Stimulated activated CD4-positive, alpha-beta T cell treated with anti-CD3 and anti-CD28 coated beads, Interleukin-12 subunit alpha, Interleukin-12 subunit beta, amount 100 ng/mL, for 48 hours (primary cell): ENCODE measurements at regions not wholly inside any gene's neighbourhood (a gene's known extent, or its start where the extent isn't known, plus 50 kb on each side); places are given as distances from the start of the nearest gene placed in this dataset.
"Not testable (repeated sequence)": the region's sequence is repeated elsewhere in the genome, so short reads cannot be mapped to it uniquely, and the experiment has no call there.

Experiments used
- DNase-seq, 3 donors: peaks; one replicate each; pipeline ENCODE4 v3.0.0-alpha.2; 2020; ENCODE audit warnings: low read depth in 2 of 3, low spot score in 1 of 3

- no peak for DNase-seq
Measured at GRCh38 chr2:122266636-122267035, 511.2 kb downstream of the TSN start.

- DNase-seq: no peak
Measured at GRCh38 chr2:122267947-122268346, 512.5 kb downstream of the TSN start.

- no peak for DNase-seq
Measured at GRCh38 chr2:122273785-122274419, 518.5 kb downstream of the TSN start.

GRCh38 chr2:122277956-122278355 is 522.5 kb downstream of the TSN start:
- DNase-seq: no peak

GRCh38 chr2:122300758-122301157 is 545.3 kb downstream of the TSN start:
- DNase-seq: no peak

GRCh38 chr2:122307763-122308162 is 552.3 kb downstream of the TSN start:
- DNase-seq: no peak

- no peak for DNase-seq
Measured at GRCh38 chr2:122315306-122315705, 559.9 kb downstream of the TSN start.

GRCh38 chr2:122319539-122320132 is 564.2 kb downstream of the TSN start:
- DNase-seq: no peak

- no peak for DNase-seq
Measured at GRCh38 chr2:122322815-122323214, 567.4 kb downstream of the TSN start.

GRCh38 chr2:122323927-122324326 is 568.5 kb downstream of the TSN start:
- DNase-seq: no peak

GRCh38 chr2:122326471-122326870 is 571.0 kb downstream of the TSN start:
- DNase-seq: no peak

- no peak for DNase-seq
Measured at GRCh38 chr2:122328816-122329215, 573.4 kb downstream of the TSN start.

GRCh38 chr2:122329278-122329677 is 573.8 kb downstream of the TSN start:
- no peak for DNase-seq

- DNase-seq: no peak
Measured at GRCh38 chr2:122333932-122334331, 578.5 kb downstream of the TSN start.

- no peak for DNase-seq
Measured at GRCh38 chr2:122338000-122338399, 582.5 kb downstream of the TSN start.

- DNase-seq: no peak
Measured at GRCh38 chr2:122340246-122340645, 584.8 kb downstream of the TSN start.

- no peak for DNase-seq
Measured at GRCh38 chr2:122341007-122341406, 585.6 kb downstream of the TSN start.

- not testable (repeated sequence) for DNase-seq
Measured at GRCh38 chr2:122352151-122352550, 596.7 kb downstream of the TSN start.

GRCh38 chr2:122357998-122358397 is 602.5 kb downstream of the TSN start:
- no peak for DNase-seq

- no peak for DNase-seq
Measured at GRCh38 chr2:122358729-122359128, 603.3 kb downstream of the TSN start.

GRCh38 chr2:122363885-122364284 is 608.4 kb downstream of the TSN start:
- no peak for DNase-seq

- DNase-seq: no peak
Measured at GRCh38 chr2:122366427-122366826, 611.0 kb downstream of the TSN start.

- DNase-seq: no peak
Measured at GRCh38 chr2:122366969-122367645, 611.7 kb downstream of the TSN start.
